Epithelial cell of esophagus (primary cell): ENCODE measurements at regions not wholly inside any gene's neighbourhood (a gene's known extent, or its start where the extent isn't known, plus 50 kb on each side); places are given as distances from the start of the nearest gene placed in this dataset.

Experiments used
- DNase-seq: peaks from one replicate; pipeline ENCODE4 v3.0.0; 2010; ENCODE audit warnings: low read depth
- H3K4me3 ChIP-seq: 2 replicates; pipeline ENCODE4 v1.5.1; 2011; ENCODE audit warnings: mild to moderate bottlenecking, low read length, control low read depth
- TF ChIP-seq, protein P1 (sequence below): IDR thresholded peaks from 2 replicates; pipeline ENCODE4 v1.5.1; 2011; ENCODE audit warnings: low read depth, mild to moderate bottlenecking, low read length, control low read depth, inconsistent platforms; ENCODE audit not compliant: insufficient read depth; ENCODE audit errors: missing control alignments

DNA sequence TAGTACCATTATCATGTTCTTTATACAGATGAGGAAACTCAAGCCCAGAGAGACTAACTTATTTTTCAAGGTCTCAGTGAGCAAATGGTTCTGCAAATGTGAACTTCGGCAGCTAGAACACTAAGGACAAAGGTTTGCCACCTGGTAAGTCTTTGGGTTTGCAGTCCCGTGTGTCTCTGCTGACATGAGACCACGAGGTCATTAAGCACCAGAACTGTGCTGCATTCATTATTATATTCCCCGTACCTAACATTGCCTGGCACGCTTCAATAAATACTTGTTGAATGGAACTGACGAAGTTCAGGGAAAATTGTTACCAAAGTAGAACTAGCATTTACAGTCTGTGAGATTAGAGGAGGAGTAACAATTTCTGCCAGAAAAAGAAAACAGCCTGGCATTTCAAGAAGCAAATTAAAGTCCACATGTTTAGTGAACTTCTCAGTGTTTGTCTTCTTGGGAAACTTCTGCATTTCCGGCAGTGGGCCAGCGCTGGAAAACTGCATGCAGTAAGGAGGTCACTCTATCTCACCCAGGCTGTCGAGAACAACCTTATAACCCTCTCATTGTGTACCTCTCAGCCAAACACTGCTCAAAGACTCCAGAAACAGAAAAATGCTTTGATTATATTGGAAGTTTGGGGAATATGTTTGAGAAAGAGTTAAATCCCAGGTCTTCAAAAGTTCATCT lies 67.4 kb upstream of the CPEB2 start:
- TF ChIP-seq, protein P1, sequence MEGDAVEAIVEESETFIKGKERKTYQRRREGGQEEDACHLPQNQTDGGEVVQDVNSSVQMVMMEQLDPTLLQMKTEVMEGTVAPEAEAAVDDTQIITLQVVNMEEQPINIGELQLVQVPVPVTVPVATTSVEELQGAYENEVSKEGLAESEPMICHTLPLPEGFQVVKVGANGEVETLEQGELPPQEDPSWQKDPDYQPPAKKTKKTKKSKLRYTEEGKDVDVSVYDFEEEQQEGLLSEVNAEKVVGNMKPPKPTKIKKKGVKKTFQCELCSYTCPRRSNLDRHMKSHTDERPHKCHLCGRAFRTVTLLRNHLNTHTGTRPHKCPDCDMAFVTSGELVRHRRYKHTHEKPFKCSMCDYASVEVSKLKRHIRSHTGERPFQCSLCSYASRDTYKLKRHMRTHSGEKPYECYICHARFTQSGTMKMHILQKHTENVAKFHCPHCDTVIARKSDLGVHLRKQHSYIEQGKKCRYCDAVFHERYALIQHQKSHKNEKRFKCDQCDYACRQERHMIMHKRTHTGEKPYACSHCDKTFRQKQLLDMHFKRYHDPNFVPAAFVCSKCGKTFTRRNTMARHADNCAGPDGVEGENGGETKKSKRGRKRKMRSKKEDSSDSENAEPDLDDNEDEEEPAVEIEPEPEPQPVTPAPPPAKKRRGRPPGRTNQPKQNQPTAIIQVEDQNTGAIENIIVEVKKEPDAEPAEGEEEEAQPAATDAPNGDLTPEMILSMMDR = no peak
- DNase-seq = no peak
- H3K4me3 ChIP-seq = no peak overlapping the region

DNA sequence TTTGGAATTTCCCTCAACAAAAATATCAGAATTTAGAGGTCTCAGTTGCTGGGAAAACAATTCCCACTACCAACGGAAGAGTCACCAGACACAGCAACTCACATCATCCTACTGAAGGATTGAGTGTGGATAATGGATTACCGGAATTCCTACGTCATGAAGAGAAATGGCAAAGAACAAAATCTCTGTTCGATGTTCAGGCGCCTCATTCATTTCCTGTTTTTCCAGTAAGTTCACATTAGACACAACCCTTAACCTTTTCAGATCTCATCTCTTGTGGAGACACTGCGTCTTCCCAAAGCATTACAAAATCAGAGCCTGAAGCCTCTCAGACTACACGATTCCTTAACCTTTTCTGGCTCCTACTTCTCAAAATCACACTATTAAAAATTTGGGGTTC lies 58.5 kb upstream of the CPEB2 start:
- TF ChIP-seq, protein P1 = no peak
- DNase-seq = peak; percentile 8
- no peak overlapping the region for H3K4me3 ChIP-seq

DNA sequence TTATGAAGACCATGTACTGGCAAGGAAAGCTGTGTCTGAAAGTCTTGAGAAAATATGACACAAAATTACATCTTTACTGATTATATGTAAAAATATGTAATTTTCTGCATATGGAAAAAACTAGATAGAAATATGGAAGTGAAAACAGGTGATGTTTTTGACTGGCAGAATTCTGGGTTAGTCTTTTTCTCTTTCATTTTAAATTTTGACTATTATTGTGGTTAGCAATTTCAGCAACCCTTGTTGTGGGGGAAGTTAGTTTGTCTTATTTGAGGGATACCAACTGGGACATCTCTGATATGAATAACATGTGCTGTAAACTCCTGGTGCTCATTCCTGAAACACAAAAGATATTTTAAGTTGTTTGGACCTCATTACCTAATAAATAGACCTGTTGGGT lies 49.9 kb upstream of the CPEB2 start:
- TF ChIP-seq, protein P1 = no peak
- H3K4me3 ChIP-seq = no peak overlapping the region
- no peak for DNase-seq
